NCI-H1048 (cell line): ENCODE measurements at regions not wholly inside any gene's neighbourhood (a gene's known extent, or its start where the extent isn't known, plus 50 kb on each side); places are given as distances from the start of the nearest gene placed in this dataset.

Experiments
- DNase-seq: peaks from one replicate; lab custom pipeline; 2025; lab: John Stamatoyannopoulos, UW

- no peak for DNase-seq
Observed at GRCh38 chr15:95653361-95653805, 677.1 kb upstream of the NR2F2 start.

- DNase-seq: no peak
Observed at GRCh38 chr15:95655089-95655607, 675.4 kb upstream of the NR2F2 start.

- DNase-seq: no peak
Observed at GRCh38 chr15:95656595-95656994, 673.9 kb upstream of the NR2F2 start.

GRCh38 chr15:95658799-95659198, 671.7 kb upstream of the NR2F2 start:
- DNase-seq: no peak

GRCh38 chr15:95659656-95660055, 670.8 kb upstream of the NR2F2 start:
- DNase-seq: no peak

GRCh38 chr15:95662638-95663037, 667.9 kb upstream of the NR2F2 start:
- no peak for DNase-seq

GRCh38 chr15:95663156-95664100, 667.1 kb upstream of the NR2F2 start:
- no peak for DNase-seq

GRCh38 chr15:95664450-95664849, 666.0 kb upstream of the NR2F2 start:
- no peak for DNase-seq

- DNase-seq: no peak
Observed at GRCh38 chr15:95669146-95669922, 661.2 kb upstream of the NR2F2 start.

- DNase-seq: no peak
Observed at GRCh38 chr15:95674031-95674430, 656.5 kb upstream of the NR2F2 start.

- DNase-seq: no peak
Observed at GRCh38 chr15:95676500-95676899, 654.0 kb upstream of the NR2F2 start.

GRCh38 chr15:95679847-95680582, 650.5 kb upstream of the NR2F2 start:
- DNase-seq: no peak

GRCh38 chr15:95680728-95681127, 649.8 kb upstream of the NR2F2 start:
- DNase-seq: no peak

- no peak for DNase-seq
Observed at GRCh38 chr15:95681836-95682544, 648.5 kb upstream of the NR2F2 start.

GRCh38 chr15:95684126-95684525, 646.4 kb upstream of the NR2F2 start:
- no peak for DNase-seq

GRCh38 chr15:95684693-95685115, 645.8 kb upstream of the NR2F2 start:
- no peak for DNase-seq

- DNase-seq: no peak
Observed at GRCh38 chr15:95687061-95687460, 643.4 kb upstream of the NR2F2 start.

GRCh38 chr15:95687686-95688085, 642.8 kb upstream of the NR2F2 start:
- no peak for DNase-seq

GRCh38 chr15:95690631-95691340, 639.7 kb upstream of the NR2F2 start:
- DNase-seq: no peak

- DNase-seq: no peak
Observed at GRCh38 chr15:95693917-95694316, 636.6 kb upstream of the NR2F2 start.

GRCh38 chr15:95698230-95698629, 632.3 kb upstream of the NR2F2 start:
- DNase-seq: no peak
